Peyer's patch (tissue), 4 donors: ENCODE measurements at regions not wholly inside any gene's neighbourhood (a gene's known extent, or its start where the extent isn't known, plus 50 kb on each side); places are given as distances from the start of the nearest gene placed in this dataset.

Source experiments
- DNase-seq, 3 donors: peaks; one replicate each; pipeline ENCODE4 v3.0.0-alpha.2; 2017 to 2019
- H3K27ac ChIP-seq, 4 donors: fragments of 200-600 bp; sonication (generic); one replicate each; pipeline ENCODE4 v1.5.1; 2016 to 2019
- H3K27me3 ChIP-seq, 2 donors: fragments of 200-600 bp; sonication (generic); one replicate each; pipeline ENCODE4 v1.5.1; 2019
- H3K36me3 ChIP-seq, 3 donors: fragments of 200-600 bp; sonication (generic); one replicate each; pipeline ENCODE4 v1.5.1; 2016 to 2019
- H3K4me1 ChIP-seq, 4 donors: fragments of 200-600 bp; sonication (generic); one replicate each; pipeline ENCODE4 v1.5.1; 2016 to 2019
- H3K4me3 ChIP-seq, 4 donors: fragments of 200-600 bp; sonication (generic); 1 replicate in 3 of 4; 2 replicates in 1 of 4; pipeline ENCODE4 v1.5.1; 2016 to 2019; ENCODE audit warnings: mild to moderate bottlenecking in 1 of 4
- H3K9me3 ChIP-seq, 4 donors: fragments of 200-600 bp; sonication (generic); one replicate each; pipeline ENCODE4 v1.5.1; 2016 to 2019; ENCODE audit warnings: mild to moderate bottlenecking in 1 of 4
- POLR2A ChIP-seq, 2 donors: fragments of 450-650 bp; IDR thresholded peaks; one replicate each; pipeline ENCODE4 v1.5.1; 2017; ENCODE audit warnings: antibody characterized with exemption in 2 of 2, mild to moderate bottlenecking in 2 of 2, moderate library complexity in 2 of 2
- TF ChIP-seq, protein P1 (sequence below), 6 experiments: fragments of 450-650 bp in 4 of 6; fragments of 200-600 bp in 2 of 6; sonication (generic) in 1 of 6; IDR thresholded peaks; one replicate each; pipeline ENCODE4 v1.5.1; 2017 to 2019; ENCODE audit warnings: antibody characterized with exemption in 6 of 6, mild to moderate bottlenecking in 3 of 6, moderate library complexity in 1 of 6

DNA sequence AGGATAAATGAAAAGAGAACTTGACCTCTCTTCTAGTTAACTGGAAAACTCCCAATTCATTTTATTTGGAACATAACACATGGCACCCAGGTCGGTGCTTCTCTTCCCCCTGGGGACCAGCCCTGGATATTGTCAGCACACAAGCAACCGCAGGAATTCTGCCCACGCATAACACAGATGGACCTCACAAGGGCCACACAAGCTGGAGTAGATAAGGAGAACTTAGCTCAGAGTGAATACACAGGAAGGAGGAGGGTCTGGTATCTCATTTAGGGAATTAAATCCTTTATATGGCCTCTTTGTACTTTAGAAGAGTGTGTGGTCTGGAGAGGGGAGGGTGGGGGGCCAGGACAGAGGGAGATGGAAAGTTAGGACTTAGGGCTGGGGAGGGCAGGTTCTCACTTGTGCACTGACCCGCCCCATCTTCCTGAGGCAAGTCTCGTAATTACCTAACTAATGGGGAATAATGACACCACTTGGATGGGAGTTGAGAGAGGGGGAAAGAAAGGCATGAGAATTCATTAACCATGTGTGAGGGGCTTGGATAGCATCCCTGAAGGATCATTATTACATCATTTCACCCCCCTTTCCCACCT lies 341.2 kb upstream of the WWC1 start:
- no peak overlapping the region for H3K27ac ChIP-seq
- TF ChIP-seq, protein P1, sequence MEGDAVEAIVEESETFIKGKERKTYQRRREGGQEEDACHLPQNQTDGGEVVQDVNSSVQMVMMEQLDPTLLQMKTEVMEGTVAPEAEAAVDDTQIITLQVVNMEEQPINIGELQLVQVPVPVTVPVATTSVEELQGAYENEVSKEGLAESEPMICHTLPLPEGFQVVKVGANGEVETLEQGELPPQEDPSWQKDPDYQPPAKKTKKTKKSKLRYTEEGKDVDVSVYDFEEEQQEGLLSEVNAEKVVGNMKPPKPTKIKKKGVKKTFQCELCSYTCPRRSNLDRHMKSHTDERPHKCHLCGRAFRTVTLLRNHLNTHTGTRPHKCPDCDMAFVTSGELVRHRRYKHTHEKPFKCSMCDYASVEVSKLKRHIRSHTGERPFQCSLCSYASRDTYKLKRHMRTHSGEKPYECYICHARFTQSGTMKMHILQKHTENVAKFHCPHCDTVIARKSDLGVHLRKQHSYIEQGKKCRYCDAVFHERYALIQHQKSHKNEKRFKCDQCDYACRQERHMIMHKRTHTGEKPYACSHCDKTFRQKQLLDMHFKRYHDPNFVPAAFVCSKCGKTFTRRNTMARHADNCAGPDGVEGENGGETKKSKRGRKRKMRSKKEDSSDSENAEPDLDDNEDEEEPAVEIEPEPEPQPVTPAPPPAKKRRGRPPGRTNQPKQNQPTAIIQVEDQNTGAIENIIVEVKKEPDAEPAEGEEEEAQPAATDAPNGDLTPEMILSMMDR (IDR thresholded peaks at IDR 0.05), result no peak
- TF ChIP-seq POLR2A (IDR thresholded peaks at IDR 0.05), result no peak
- no peak for DNase-seq

DNA sequence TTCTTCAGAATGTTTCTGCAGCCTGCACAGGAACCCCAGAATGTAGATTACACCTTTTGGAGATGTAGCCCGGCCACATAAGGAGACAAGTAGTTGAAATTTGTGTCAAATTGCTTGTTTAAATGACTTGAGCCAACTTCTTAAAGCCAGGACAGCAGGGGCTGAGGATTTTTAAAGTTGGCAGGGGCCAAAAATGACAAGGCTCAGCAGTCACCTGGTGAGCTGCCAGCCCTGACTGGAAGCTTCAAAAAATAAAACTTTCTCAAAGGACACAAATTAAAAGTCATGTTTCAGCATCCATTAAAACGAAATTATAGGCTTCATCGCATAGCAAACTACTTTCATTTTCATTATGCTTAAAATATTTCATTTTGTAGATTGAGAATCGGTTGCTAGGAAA lies 340.3 kb upstream of the WWC1 start:
- H3K4me1 ChIP-seq, result no peaks in the 10 kb centered on the region
- no peaks in the 10 kb centered on the region for H3K27me3 ChIP-seq
- no peaks in the 10 kb centered on the region for H3K36me3 ChIP-seq
- no peak for DNase-seq
- no peaks in the 10 kb centered on the region for H3K9me3 ChIP-seq
- H3K27ac ChIP-seq, result no peak overlapping the region
- H3K4me3 ChIP-seq, result no peak overlapping the region
- TF ChIP-seq POLR2A (IDR thresholded peaks at IDR 0.05), result no peak
- TF ChIP-seq, protein P1 (IDR thresholded peaks at IDR 0.05), result no peak

More for the DNA sequence above, 341.2 kb upstream of the WWC1 start:
- Histone ChIP-seq H3K4me1 (no peaks in the 10 kb centered on the region), H3K9me3 (no peaks in the 10 kb centered on the region), H3K4me3 (no peak overlapping the region), H3K27me3 (no peaks in the 10 kb centered on the region), H3K36me3 (no peaks in the 10 kb centered on the region)

DNA sequence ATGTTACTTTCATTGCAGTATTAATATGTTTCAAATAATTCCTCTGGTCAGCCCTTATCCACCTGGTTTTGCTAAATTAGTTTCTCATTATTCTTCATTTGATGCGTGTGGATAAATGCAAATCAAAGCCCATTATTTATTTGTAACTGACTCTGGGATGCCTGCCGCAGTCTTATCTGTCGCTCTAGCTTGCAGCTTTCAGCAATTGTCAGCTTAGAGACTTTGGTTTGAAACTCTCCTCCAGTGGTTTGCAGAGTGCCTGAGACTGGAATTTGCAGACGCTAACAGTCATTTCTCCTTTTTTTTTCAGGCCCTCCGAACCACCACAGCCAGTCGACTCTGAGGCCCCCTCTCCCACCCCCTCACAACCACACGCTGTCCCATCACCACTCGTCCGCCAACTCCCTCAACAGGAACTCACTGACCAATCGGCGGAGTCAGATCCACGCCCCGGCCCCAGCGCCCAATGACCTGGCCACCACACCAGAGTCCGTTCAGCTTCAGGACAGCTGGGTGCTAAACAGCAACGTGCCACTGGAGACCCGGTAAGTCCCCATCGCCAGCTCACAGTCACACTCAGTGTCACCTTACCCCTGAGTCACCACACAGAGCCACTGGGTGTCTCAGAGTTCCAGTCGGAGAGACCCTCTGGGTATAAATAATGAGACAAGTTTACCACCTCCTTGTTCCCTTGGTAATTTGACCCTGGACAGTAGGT lies 339.0 kb upstream of the WWC1 start:
- H3K4me3 ChIP-seq, result no peak overlapping the region
- H3K9me3 ChIP-seq, result no peaks in the 10 kb centered on the region
- TF ChIP-seq, protein P1 (IDR thresholded peaks at IDR 0.05), result no peak
- no peak for TF ChIP-seq POLR2A (IDR thresholded peaks at IDR 0.05)
- no peaks in the 10 kb centered on the region for H3K4me1 ChIP-seq
- no peaks in the 10 kb centered on the region for H3K27me3 ChIP-seq
- H3K27ac ChIP-seq, result no peak overlapping the region
- DNase-seq, result no peak
- H3K36me3 ChIP-seq, result no peaks in the 10 kb centered on the region

DNA sequence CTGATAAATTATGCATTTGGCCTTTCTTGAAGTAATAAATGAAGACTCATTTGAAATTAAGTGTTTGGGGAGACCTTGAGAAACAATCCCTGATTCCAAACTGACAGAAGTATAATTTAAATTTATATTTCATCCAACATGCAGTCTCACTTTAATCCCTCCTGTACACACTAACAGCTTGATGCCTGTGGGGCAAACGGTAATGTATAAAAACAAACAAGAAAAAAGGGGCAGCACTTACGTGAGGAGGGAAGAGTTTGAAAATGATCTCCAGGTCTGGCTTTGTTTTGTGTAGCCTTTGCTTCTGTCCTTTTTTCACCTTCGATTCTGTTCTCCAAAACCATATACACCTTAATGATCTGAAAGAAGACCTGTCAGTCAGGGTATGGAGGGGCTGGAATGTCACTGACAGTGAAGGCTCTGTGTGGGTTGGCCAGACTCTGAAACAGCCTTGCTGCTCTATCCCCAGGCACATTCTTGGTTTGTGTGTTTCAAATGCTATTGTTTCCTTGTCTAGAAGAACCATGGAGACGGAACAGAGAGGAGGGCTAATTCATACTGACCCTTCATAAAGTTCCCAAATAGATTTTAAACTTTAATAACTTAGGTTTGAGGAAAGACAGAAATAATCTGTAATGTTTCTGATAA lies 338.2 kb upstream of the WWC1 start:
- no peak overlapping the region for H3K27ac ChIP-seq
- no peak for DNase-seq
- TF ChIP-seq POLR2A (IDR thresholded peaks at IDR 0.05), result no peak
- TF ChIP-seq, protein P1 (IDR thresholded peaks at IDR 0.05), result no peak
- H3K36me3 ChIP-seq, result no peaks in the 10 kb centered on the region
- no peak overlapping the region for H3K4me3 ChIP-seq
- H3K4me1 ChIP-seq, result no peaks in the 10 kb centered on the region
- no peaks in the 10 kb centered on the region for H3K9me3 ChIP-seq
- no peaks in the 10 kb centered on the region for H3K27me3 ChIP-seq

DNA sequence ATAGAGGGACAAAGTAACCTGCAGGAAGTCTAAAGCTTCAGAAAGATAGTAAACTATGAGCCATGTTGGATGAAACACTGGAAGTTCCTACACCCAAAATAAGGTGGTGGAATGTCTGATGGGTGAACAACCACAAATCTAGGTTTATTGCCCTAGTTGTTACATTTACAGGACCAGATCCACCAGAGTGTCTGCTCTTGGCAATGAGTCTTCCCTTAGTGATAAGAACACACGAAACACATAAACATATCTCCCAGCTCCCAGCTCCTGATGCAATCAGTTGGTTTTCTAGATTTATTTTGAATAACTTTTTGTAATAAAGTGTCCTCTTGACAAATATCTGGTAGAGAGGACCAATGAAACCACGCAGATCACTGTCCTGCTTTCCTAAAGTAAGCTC lies 329.7 kb upstream of the WWC1 start:
- Histone ChIP-seq H3K27ac (no peak overlapping the region), H3K4me1 (no peaks in the 10 kb centered on the region), H3K36me3 (no peaks in the 10 kb centered on the region), H3K27me3 (no peaks in the 10 kb centered on the region), H3K9me3 (no peaks in the 10 kb centered on the region), H3K4me3 (no peak overlapping the region)
- no peak for DNase-seq
- no peak for TF ChIP-seq POLR2A (IDR thresholded peaks at IDR 0.05)
- TF ChIP-seq, protein P1 (IDR thresholded peaks at IDR 0.05), result no peak
